GM18508 (cell line): ENCODE measurements at regions not wholly inside any gene's neighbourhood (a gene's known extent, or its start where the extent isn't known, plus 50 kb on each side); places are given as distances from the start of the nearest gene placed in this dataset.
"Not testable (repeated sequence)": the region's sequence is repeated elsewhere in the genome, so short reads cannot be mapped to it uniquely, and the experiment has no call there.

Experiments
- ATAC-seq: cut with Tn5 transposase; IDR thresholded peaks from one replicate; pipeline ENCODE4 v1.9.1; 2021; ENCODE audit warnings: moderate number of reproducible peaks; ENCODE audit not compliant: insufficient read depth, unreplicated experiment

DNA sequence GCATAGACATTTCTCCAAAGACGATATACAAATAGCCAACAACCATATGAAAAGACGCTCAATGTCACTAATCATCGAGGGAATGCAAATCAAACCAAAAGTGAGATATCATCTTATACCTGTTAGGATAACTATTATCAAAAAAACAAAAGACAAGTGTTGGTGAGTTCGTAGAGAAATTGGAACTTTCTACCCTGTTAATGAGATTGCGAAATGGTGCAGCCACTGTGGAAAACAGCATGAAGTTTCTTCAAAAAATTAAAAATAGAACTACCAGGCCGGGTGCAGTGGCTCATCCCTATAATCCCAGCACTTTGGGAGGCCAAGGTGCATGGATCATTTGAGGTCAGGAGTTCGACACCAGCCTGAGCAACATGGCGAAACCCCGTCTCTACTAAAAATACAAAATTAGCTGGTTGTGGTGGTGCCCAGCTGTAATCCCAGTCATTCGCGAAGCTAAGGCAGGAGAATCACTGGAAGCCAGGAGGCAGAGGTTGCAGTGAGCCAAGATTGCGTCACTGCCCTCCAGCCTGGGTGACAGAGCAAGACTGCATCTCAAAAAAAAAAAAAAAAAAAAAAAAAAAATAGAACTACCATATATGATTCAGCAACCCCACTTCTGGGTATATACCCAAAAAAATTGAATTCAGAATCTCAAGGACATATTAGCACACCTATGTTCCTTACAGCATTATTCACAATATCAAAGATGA lies 170.0 kb upstream of the ZNF184 start:
- ATAC-seq = no peak

DNA sequence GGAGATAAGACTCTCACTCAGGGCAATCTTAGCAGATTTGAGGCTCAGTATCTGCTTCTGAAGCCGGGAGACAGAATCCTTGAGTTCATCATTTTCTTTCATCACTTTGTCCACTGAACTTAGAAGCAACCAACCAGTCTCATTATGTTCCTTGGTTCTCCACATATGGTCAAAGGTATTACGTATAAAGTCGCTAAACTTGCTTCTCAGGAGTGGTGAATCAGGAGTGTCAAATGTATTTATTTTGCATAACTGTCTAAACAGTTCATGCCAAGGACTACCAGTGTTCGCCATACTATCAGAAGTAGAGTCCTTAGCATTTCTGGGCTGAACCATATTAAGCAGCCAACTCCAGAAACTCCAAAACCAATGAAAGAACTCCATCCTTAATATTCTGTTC lies 163.0 kb upstream of the ZNF184 start:
- not testable (repeated sequence) for ATAC-seq

DNA sequence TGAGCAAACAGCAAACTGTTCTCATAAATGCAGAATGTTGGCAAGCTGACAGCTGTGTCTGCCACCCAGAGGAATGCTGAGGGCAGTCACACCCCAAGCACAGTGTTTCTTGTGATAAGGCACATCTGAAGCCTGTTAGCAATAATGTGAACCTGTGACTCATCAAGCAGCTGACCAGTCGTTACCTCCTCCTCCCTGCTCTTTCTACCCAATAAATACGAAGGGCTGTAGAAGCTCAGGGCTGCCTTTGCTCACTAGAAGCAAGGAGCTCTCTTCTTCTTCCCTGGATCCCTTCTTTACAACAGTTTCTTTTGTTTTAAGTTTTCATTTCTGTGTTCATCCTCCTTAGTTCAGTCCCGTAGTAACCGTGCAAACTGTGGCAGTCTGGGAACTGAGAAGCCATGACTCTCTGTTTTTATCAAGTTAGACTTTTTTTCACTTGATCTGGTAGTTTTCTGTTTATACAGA lies 160.3 kb upstream of the ZNF184 start:
- ATAC-seq = not testable (repeated sequence)

DNA sequence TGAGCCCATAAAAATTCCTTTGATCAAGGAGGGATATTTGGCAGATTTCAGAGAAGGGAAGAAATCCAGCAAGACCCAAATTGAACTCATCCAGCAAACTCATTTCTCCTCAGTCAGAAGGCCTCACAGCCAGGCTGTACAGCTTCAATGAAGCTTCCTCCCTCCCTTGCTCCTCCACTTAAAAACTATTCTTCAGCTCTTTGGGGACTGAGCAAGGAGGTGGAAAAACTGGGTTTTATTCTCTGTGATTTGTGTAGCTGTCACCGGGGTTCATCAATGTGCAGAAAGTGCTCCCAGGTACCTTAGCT lies 158.7 kb upstream of the ZNF184 start:
- no peak for ATAC-seq

DNA sequence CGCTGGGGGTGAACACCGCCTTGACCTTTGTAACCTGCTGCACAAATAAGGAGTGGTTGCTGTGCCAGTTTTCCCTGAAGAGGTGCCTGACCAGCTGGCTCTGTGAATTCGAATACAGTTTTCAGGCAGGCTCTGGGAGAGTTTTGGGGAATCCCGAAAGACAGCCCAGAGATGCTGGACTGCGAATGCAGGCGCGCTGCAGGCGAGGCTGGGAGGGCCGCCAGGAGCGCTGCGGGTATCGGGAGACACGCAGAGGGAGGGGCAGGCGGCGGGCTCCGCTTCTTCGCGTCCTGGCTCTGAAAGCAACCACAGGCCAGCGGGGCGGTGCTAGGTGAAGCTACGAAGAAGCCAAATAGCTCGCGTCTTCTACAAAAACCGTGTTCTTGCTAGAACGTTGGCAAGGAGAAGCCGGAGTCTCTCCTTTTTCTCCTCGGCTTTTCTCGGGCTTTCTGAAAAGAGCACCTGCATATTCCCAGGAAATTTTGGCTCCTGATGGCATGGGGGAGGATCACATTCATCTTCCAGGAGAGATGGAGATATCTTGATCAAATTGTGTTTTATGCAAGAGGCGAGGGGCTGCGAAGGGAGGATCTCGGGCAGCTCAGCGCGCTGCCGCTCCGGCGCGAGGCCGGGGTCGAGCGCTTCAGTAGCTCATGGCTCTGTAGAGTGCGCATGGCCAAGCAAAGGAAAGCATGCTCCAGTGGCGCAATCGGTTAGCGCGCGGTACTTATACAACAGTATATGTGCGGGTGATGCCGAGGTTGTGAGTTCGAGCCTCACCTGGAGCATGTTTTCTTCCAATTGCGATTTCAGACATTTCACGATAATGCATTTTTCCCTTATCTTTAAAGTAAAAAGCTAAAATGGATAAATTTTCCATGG lies 158.1 kb upstream of the ZNF184 start:
- ATAC-seq = no peak

DNA sequence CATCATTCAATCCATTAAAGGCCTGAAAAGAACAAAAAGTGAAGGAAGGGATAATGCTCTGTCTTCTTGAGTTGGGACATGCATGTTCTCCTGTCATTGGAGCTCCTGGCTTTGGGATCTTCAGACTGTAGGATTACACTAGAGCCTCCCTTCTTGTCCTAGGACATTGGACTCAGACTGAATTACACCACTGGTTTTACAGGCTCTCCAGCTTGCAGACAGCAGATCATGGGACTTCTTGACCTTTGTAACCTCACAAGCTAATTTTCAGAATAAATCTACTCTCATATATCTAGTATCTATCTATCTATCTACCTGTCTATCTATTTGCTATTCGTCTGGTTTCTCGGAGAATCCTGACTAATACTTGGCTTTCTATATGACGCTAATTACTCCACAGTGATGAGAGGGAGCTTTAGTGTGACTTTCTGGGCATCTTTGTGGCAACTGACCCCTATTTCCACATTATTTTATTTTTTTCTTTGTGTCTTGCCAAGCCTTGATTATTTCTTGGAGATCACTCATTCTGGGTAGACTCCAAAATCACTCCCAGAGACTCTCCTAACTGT lies 151.9 kb upstream of the ZNF184 start:
- no peak for ATAC-seq

DNA sequence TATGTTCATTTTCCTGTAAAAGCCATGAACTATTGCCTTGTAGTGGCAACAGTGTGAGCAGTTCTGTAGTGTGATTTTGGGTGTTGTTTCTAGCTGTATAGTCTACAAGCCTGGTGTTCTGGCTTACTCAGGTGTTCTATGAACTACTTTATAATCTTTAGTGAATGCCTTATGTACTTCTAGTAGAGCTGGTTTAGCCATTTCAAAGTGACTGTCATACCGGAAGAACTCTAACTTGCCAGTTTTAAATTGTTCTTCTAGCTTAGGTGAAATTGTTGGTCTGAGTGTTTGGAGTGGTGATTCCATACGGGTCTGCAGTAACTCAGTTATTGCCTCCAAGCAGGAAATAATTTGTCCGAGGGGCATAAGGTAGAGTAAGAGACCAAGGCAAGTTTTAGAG lies 150.2 kb upstream of the ZNF184 start:
- no peak for ATAC-seq

DNA sequence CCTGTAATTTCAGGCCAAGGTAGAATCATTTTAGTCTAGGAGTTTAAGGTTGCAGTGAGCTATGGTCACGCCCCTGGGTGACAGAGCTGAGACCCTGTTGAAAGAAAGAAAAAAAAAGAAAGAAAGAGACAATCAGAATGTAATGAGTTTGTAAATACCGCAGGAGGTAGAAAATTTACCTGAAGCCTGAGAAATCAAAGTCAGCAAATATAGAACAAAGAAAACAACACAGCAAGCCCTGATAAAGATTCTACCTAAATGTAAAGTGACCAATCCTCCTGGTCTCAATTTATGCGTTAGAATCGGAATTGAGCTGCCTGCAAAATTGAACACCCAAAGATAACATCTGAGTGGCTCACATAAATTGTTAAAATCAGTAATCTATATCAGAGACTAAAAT lies 146.5 kb upstream of the ZNF184 start:
- no peak for ATAC-seq

DNA sequence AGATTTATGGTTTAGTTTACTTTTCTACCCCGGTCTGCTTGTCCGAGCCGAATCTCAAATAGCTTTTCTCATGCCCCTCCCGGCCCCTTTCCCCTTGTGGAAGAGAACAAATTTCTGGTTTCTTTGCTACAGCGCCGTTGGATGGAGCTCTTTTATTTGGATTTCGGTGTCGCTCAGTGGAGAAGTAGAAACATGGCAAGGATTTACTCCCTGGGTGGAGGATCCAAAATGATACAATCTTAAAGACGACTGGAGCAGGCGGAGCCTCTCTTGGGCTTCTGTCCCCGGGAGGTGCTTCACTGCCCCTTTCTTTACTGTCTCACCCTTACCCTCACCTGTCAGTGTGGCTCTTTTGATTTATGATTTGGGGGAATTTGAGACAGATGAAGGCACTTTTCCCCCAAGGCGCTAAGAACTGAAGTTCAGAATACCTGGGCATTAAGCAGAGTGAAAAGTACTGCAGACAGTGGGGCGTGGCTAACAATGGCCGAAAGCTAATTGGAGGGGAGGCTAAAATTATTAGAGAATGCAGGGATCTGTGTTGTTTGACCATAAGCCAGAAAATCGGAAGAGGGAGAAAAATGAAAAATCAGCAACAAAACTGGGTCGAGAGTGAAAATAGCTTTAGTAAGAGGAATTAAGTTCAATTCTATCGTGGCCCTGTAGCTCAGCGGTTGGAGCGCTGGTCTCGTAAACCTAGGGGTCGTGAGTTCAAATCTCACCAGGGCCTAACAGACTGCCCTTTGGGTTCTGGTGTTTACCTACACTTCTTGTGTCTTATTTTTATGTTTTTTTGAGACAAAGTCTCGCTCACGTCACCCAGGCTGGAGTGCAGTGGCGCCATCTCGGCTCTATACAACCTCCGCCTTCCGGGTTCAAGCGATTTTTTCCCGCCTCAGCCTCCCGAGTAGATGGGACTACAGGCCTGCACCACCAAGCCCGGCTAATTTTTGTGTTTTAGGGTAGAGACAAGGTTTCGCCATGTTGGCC lies 145.1 kb upstream of the ZNF184 start:
- ATAC-seq = no peak

DNA sequence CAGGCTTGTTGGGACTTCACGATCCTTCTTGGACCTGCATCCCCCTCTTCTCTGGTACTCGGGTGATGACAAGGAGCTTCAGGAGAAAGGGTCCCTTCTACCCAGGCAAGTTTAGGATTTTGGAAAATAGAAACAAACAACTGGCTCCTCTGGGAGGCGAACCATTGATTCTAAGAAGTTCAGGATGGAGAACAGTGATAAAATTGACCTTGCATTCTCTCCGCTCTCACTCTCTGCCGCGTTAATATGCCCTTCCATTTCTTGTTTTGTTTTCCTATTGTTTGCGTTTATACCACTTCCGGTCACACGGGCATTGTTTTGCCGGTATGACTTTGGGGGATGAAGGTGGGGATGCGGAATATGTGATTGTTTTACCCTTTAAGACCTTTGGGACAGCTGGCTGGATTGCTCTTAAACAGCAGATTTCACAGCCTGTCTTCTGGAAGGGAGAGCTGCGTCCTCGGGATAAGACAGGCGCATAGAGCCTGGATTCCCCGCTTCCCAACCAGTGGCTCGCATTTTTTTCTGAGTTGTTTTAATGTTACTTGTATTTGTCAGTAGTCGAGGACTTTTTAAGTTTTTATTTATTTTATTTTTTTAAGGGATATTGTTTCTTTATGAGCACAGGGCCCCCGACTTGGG lies 144.3 kb upstream of the ZNF184 start:
- no peak for ATAC-seq

DNA sequence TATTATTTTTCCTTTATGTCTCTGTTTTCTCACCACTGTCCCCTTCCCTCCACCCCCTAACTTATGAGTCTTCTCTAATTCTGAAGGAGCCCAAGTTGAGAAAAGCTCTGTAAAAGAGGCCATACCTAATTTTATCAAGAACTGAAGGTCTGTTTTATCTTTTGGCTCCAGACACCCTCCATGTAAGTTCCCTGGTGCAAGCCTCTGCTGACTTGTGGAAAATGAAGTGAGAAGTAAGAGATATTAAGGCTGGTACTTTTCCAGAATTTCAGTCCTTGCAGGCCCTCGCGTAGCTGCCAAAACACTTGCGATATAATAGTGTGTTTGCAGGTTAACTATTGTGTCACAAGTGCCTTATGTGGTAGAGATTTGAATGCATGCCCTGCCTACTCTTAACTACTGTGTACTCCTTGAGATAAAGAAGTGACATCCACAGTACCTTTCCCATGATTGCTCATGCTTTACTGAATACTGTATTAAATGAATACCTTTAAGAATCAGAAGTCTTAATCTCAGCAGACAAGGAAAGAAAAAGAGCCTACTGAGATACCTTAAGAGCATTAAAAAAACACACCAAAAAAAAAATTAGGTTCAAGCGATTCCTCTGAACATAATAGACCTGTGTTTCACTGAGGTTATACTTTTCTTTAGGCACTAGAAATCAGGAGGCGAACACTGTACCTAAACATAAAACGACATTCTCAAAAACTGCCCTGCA lies 143.6 kb upstream of the ZNF184 start:
- no peak for ATAC-seq

DNA sequence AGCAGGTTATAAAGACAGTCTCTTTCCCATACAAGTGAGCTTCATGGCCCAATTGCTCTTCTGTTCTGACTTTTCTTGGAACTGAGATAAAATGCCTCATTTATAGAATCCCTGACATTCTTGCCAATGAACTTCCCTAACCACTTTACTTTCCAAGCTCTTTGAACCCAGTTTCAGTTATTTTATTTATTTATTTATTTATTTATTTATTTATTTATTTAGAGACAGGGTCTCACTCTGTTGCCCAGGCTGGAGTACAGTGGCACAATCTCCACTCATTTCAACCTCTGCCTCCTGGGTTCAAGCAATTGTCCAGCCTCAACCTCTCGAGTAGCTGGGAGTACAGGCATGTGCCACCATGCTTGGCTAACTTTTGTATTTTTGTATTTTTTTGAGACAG lies 138.5 kb upstream of the ZNF184 start:
- ATAC-seq = no peak

DNA sequence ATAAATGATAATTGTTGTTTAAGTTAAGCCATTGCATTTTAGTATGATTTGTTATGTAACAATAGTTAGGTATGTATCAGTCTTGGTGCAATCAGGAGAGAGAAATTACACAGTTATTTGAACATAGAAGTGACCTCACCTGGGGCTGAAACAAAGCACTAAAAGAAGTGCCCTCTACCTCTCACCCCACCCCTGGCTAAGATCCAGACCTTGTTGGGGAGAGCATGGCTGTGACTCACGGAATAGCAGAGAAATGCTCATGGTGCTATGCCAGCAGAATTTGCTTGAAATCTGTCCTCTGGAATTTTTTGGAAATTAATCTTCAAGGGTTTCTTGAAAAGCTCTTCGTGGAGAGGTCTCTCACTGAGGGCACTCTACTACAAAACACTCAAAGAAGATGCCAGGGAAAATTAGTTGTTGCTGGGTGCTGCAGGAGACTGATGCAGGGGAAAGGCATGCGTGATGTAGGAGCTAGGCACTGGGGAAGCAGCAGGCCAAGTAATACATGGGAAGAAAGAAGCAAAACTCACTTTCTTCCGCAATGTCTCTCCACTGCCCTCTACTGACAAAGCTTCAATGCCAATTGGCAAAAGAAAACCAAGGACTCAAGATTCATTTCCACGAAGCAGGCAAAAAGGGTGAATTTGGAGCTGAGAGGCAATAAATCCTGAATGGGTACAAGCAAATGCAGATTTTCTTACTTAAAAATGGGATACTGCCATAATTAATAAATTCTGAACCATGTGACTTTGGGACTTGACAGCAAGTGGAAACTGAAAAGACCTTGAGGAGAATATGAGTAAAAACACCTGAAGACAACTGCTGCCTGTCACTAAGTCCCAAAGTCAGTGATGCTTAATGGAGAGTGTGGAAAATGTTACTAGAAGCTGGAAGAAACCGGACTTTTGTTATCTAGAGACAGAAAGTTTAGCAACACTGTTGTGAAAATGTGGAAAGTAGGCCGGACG lies 136.3 kb upstream of the ZNF184 start:
- ATAC-seq = no peak

DNA sequence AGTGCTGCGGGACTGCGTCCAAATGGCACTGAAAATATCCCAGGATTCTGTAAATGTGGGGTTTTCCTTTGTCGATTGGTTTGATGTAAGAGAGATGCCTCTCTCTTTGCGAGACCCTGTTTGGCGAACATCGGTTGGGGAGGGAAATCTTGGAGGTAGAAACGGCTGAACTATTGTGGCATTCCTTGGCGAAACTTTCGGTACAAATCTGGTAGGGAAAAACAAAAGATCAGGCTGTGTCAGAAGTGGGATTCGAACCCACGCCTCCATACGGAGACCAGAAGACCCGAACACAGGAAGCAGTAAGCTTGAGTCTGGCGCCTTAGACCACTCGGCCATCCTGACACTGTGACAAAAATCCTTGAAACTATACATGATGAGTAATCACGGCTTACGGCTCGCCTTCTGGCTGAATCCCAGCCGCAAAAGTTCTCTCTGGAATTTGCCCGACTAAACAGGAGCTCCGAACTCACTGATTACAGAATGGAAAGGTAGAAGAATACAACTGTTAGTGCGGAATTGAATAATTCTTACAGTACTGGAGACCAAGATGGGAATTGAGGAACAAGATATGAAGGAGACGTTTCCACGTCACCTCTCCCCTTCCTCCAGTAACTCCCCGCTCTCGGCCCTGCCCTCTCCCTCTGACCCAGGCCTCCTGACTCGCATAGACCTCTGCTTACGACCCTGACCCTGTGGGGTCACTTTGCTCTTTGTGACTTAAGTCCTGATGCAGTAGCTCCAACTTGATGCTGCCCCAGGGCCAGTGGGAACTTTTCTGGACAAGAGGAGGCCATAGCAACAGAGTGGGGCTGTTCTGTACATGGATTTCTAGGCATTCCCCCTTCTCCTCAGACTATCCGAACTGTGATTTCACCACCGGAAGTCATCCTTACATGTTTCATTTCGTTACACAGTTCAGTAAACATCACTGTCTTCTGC lies 132.8 kb upstream of the ZNF184 start:
- ATAC-seq = no peak

DNA sequence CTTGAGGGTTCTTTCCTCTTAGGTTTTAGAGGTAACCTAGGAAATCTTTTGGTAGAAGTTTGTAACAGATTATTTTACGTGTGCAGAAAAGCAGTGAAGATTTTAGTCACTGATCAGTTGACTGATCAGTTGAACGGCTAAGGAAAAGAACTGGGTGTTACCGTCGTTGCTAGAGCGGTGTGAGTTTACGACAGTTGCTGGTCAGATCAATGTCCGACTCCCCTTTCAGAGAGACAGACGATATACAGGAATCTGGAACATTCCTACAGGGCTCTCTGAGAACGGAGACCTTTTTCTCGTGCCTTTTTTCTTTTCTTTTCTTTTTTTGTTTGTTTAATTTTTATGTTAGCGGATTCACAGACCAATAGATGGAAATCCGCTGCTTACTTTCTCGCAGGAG lies 132.1 kb upstream of the ZNF184 start:
- ATAC-seq = no peak

DNA sequence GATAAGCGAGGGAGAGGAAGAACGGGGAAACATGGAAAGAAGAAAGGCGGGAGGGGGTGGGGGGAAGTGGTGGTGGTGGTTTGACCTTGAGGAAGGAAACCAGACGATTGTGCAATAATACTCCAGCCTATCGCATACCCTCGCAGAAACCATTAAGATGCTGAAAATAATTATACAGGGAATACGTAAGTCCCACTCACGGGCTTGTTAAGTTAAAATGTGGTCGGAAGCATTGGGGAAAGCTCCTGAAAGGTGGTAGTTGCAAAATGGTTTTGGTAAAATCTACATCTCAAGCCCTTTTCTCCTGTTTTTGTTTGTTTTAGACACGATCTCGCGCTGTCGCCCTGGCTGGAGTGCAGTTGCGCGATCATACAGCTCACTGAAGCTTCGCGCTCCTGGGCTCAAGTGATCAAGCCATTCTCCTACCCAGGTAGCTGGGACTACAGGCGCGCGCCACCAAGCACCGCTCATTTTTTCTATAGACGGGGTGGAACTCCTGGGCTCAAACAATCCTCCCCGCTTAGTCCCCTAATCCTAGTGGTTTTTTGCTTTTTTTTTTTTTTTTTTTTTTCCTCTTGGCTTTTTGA lies 128.9 kb upstream of the ZNF184 start:
- no peak for ATAC-seq
